Tibial artery (tissue), 4 donors: ENCODE measurements at regions not wholly inside any gene's neighbourhood (a gene's known extent, or its start where the extent isn't known, plus 50 kb on each side); places are given as distances from the start of the nearest gene placed in this dataset.
"Not testable (repeated sequence)": the region's sequence is repeated elsewhere in the genome, so short reads cannot be mapped to it uniquely, and the experiment has no call there.

ENCODE experiments used
- DNase-seq, 2 donors: peaks; one replicate each; pipeline ENCODE4 v3.0.0-alpha.2; 2019
- H3K27ac ChIP-seq, 2 donors: fragments of 200-600 bp; sonication (generic) in 1 of 2; 1 replicate in 1 of 2; 2 replicates in 1 of 2; pipeline ENCODE4 v1.5.1; 2018 to 2019; ENCODE audit warnings: mild to moderate bottlenecking in 1 of 2
- H3K27me3 ChIP-seq, 2 donors: fragments of 200-600 bp; sonication (generic) in 1 of 2; one replicate each; pipeline versions ENCODE4 v1.5.1 to v1.6.0; 2016 to 2019
- H3K36me3 ChIP-seq, 3 donors: fragments of 200-600 bp; sonication (generic) in 2 of 3; one replicate each; pipeline ENCODE4 v1.5.1; 2016 to 2019; ENCODE audit warnings: mild to moderate bottlenecking in 2 of 3
- H3K4me1 ChIP-seq, 4 donors: fragments of 200-600 bp; sonication (generic) in 2 of 4; 1 replicate in 3 of 4; 2 replicates in 1 of 4; pipeline ENCODE4 v1.5.1; 2016 to 2019
- H3K4me3 ChIP-seq, 2 donors: fragments of 200-600 bp; sonication (generic) in 1 of 2; 1 replicate in 1 of 2; 2 replicates in 1 of 2; pipeline ENCODE4 v1.5.1; 2018 to 2019; ENCODE audit warnings: mild to moderate bottlenecking in 2 of 2
- H3K9me3 ChIP-seq, 3 donors: fragments of 200-600 bp; sonication (generic) in 1 of 3; one replicate each; pipeline ENCODE4 v1.5.1; 2016 to 2019
- intact Hi-C: fragments of 100-400 bp; cut with DNase I; formaldehyde crosslinking; loops from one replicate; pipeline ENCODE4 v1.15.0; 2023; ENCODE audit warnings: low total_unique reads
- TF ChIP-seq, protein P1 (sequence below), 2 experiments: fragments of 200-600 bp in 1 of 2; fragments of 450-650 bp in 1 of 2; IDR thresholded peaks; one replicate each; pipeline ENCODE4 v1.5.1; 2017 to 2019; ENCODE audit warnings: antibody characterized with exemption in 2 of 2, mild to moderate bottlenecking in 1 of 2, moderate library complexity in 1 of 2

DNA sequence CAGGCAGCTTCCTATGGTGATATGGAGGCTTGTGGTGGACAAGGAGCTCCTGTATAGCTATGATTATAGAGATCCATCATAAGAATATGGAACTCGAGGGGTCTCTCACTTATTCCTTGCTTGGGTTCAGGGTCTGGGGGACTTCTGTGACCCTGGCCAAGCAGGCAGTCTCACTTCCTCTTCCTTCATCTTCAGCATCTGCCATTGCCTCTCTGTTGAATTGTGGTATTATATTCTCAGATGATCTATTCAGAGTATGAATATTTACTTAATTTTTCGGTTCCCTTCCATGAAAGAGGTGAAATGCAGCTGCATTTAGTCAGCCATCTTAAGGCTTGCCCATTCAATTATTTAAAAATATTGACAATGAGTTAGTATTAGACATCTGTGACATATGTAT, 292.9 kb downstream of the SPIN4 start:
- no peak for DNase-seq
- Histone ChIP-seq H3K27me3 (no peaks in the 10 kb centered on the region), H3K9me3 (peaks cover 0 to 9% (median 0%) of the 10 kb centered on the region in 3 donors), H3K4me3 (no peak overlapping the region), H3K27ac (no peak overlapping the region), H3K36me3 (no peaks in the 10 kb centered on the region), H3K4me1 (no peaks in the 10 kb centered on the region)
- intact Hi-C loops: no loop called here
- TF ChIP-seq, protein P1, sequence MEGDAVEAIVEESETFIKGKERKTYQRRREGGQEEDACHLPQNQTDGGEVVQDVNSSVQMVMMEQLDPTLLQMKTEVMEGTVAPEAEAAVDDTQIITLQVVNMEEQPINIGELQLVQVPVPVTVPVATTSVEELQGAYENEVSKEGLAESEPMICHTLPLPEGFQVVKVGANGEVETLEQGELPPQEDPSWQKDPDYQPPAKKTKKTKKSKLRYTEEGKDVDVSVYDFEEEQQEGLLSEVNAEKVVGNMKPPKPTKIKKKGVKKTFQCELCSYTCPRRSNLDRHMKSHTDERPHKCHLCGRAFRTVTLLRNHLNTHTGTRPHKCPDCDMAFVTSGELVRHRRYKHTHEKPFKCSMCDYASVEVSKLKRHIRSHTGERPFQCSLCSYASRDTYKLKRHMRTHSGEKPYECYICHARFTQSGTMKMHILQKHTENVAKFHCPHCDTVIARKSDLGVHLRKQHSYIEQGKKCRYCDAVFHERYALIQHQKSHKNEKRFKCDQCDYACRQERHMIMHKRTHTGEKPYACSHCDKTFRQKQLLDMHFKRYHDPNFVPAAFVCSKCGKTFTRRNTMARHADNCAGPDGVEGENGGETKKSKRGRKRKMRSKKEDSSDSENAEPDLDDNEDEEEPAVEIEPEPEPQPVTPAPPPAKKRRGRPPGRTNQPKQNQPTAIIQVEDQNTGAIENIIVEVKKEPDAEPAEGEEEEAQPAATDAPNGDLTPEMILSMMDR (IDR thresholded peaks at IDR 0.05): no peak

DNA sequence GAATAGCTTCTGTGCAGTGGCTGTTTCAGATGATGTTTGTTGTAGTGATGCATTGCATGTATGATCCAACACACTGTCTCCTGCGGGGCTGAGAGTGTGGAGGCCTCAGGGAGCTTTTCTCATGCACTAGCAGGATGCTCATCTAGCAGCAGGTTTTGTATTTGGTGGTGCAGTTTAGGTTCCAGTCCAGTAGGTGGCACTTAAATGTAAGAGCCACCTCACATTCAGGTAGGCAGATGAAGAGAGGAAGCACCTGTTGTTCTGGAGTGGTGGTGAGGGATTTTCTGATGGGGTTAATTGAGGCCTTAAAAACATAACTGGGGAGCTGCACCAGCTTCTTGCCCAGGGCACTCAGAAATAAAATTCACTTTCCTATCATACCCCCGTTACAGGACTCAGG, 300.9 kb downstream of the SPIN4 start:
- no peaks in the 10 kb centered on the region for H3K9me3 ChIP-seq

DNA sequence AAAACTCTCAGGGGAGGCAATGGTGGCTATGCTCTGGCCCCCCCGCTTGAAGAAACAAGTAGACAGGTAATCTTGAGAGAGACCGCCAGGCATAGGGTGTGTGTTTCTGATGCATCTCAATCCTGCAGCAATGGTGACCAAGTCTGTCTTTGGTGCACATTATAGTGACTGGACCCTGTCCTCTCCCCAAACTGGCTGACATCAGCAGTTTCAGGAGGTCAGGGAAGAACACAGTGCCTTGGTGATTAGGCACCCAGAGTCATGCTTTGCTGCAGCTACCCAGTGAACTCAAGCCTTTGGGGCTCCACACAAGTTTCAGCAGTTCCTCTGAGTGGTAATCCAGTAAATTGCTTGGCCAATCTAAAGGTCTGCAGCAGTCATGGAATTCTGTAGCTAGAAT, 318.3 kb downstream of the SPIN4 start:
- no peaks in the 10 kb centered on the region for H3K4me1 ChIP-seq
- H3K27me3 ChIP-seq: no peaks in the 10 kb centered on the region
- no peaks in the 10 kb centered on the region for H3K36me3 ChIP-seq
- no peak overlapping the region for H3K27ac ChIP-seq
- intact Hi-C loops: no loop called here
- DNase-seq: no peak
- TF ChIP-seq, protein P1 (IDR thresholded peaks at IDR 0.05): no peak
- peaks cover 0 to 11% (median 0%) of the 10 kb centered on the region in 3 donors for H3K9me3 ChIP-seq
- no peak overlapping the region for H3K4me3 ChIP-seq

More for the DNA sequence above, 300.9 kb downstream of the SPIN4 start:
- Histone ChIP-seq H3K4me3 (no peak overlapping the region), H3K27me3 (no peaks in the 10 kb centered on the region), H3K36me3 (no peaks in the 10 kb centered on the region), H3K4me1 (no peaks in the 10 kb centered on the region), H3K27ac (no peak overlapping the region)
- intact Hi-C loops: no loop called here
- DNase-seq: no peak
- TF ChIP-seq, protein P1 (IDR thresholded peaks at IDR 0.05): no peak

DNA sequence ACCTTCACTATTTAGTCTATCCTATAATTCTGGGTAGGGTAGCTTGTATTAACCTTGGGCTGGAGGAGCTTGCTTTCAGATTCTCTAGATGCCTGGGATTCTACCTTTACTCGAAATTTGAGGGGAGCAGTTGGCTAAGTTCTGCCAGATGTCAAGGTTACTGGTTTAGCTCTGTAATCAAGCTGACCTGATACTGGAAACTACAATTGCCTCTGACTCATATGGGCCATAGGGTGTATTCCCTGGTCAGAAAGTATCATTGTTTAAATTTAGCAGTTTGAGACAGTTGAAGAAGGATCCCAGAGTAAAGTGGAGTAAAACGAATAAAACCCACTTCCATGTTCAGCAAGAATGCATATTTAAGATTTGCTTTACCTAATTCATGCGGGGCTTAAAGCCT, 337.6 kb downstream of the SPIN4 start:
- Histone ChIP-seq H3K27me3 (no peaks in the 10 kb centered on the region), H3K36me3 (no peaks in the 10 kb centered on the region), H3K4me3 (no peak overlapping the region), H3K27ac (no peak overlapping the region), H3K4me1 (no peaks in the 10 kb centered on the region), H3K9me3 (no peaks in the 10 kb centered on the region)
- intact Hi-C loops: no loop called here
- no peak for DNase-seq
- TF ChIP-seq, protein P1 (IDR thresholded peaks at IDR 0.05): no peak

DNA sequence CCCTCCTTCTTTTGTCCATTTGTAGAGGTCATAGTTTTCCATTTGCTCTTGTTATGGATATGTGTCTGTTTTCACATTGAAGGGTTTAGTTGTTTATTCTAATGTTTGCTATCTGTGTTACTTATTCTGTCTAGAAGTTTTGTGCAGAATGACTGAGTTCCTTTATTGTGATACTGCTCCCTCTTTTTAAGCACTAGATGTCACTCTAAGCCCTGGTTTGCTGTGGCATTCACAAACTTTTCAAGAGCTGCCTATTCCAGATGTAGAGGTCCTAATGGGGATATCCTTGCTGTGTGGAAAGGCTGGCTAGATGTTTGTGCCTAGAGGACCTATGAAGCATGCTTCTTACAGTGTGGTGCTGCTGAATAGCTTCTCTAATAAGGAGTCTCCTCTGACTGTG, 338.6 kb downstream of the SPIN4 start:
- H3K4me1 ChIP-seq: no peaks in the 10 kb centered on the region
- no peak overlapping the region for H3K4me3 ChIP-seq
- TF ChIP-seq, protein P1 (IDR thresholded peaks at IDR 0.05): no peak
- H3K9me3 ChIP-seq: no peaks in the 10 kb centered on the region
- intact Hi-C loops: no loop called here
- H3K36me3 ChIP-seq: no peaks in the 10 kb centered on the region
- DNase-seq: no peak
- no peak overlapping the region for H3K27ac ChIP-seq
- no peaks in the 10 kb centered on the region for H3K27me3 ChIP-seq

DNA sequence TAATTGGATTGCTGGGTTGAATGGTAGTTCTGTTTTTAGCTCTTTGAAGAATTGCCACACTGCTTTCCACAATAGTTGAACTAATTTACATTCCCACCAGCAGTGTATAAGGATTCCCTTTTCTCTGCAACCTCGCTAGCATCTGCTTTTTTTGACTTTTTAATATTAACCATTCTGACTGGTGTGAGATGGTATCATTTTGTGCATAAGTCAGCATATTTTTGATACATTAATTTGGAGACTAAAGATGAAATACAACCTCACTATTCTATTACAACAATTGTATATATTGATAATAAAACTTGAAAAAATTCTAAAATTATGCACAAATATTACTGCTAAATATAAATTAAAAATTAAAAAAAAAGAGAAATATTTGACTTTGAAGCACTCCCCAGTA, 350.9 kb downstream of the SPIN4 start:
- H3K4me3 ChIP-seq, H3K36me3 ChIP-seq, H3K27ac ChIP-seq, H3K27me3 ChIP-seq, intact Hi-C loops, H3K4me1 ChIP-seq, DNase-seq: not testable (repeated sequence)
- H3K9me3 ChIP-seq: peaks cover 0 to 11% (median 0%) of the 10 kb centered on the region in 3 donors
